CD14-positive monocyte (primary cell): ENCODE measurements at regions not wholly inside any gene's neighbourhood (a gene's known extent, or its start where the extent isn't known, plus 50 kb on each side); places are given as distances from the start of the nearest gene placed in this dataset.

ENCODE experiments used
- DNase-seq, 3 donors: peaks; one replicate each; pipeline ENCODE4 v3.0.0-alpha.2; 2011 to 2022
- H2AFZ ChIP-seq: 2 replicates; pipeline ENCODE4 v1.6.0; 2012; ENCODE audit warnings: mild to moderate bottlenecking, low read depth, low read length, inconsistent platforms; ENCODE audit not compliant: insufficient read depth, poor library complexity, severe bottlenecking
- H3K27ac ChIP-seq, 2 donors: 1 replicate in 1 of 2; 2 replicates in 1 of 2; pipeline ENCODE4 v1.5.1; 2012 to 2013; ENCODE audit warnings: low read length in 2 of 2, control low read depth in 1 of 2, inconsistent platforms in 1 of 2, low read depth in 1 of 2, mild to moderate bottlenecking in 1 of 2
- H3K27me3 ChIP-seq, 2 donors: one replicate each; pipeline versions ENCODE4 v1.6.0 to v1.6.1; 2011 to 2013; ENCODE audit warnings: low read length in 2 of 2; ENCODE audit not compliant: control insufficient read depth in 2 of 2, insufficient read depth in 2 of 2
- H3K36me3 ChIP-seq, 2 donors: replicated peaks in 1 of 2; 1 replicate in 1 of 2; 2 replicates in 1 of 2; pipeline versions ENCODE4 v1.5.1 to v1.6.1; 2012 to 2013; ENCODE audit warnings: low read length in 2 of 2, control low read depth in 1 of 2, inconsistent platforms in 1 of 2, mild to moderate bottlenecking in 1 of 2; ENCODE audit not compliant: insufficient read depth in 2 of 2, control insufficient read depth in 1 of 2
- H3K4me1 ChIP-seq, 2 donors: 1 replicate in 1 of 2; 2 replicates in 1 of 2; pipeline versions ENCODE4 v1.5.1 to v1.6.1; 2012 to 2013; ENCODE audit warnings: low read length in 2 of 2, control low read depth in 1 of 2, inconsistent platforms in 1 of 2, mild to moderate bottlenecking in 1 of 2, moderate library complexity in 1 of 2; ENCODE audit not compliant: insufficient read depth in 2 of 2, control insufficient read depth in 1 of 2
- H3K4me2 ChIP-seq: replicated peaks from 2 replicates; pipeline ENCODE3; 2012; ENCODE audit warnings: low read length, moderate library complexity, mild to moderate bottlenecking; ENCODE audit not compliant: poor library complexity, severe bottlenecking; ENCODE audit errors: extremely low read depth
- H3K4me3 ChIP-seq, 3 experiments: fragments of 200-600 bp in 1 of 3; sonication (generic) in 1 of 3; replicated peaks in 1 of 3; 1 replicate in 2 of 3; 2 replicates in 1 of 3; pipeline ENCODE4 v1.5.1; 2011 to 2013; ENCODE audit warnings: low read length in 3 of 3, mild to moderate bottlenecking in 3 of 3, control low read depth in 2 of 3, low read depth in 2 of 3, inconsistent platforms in 1 of 3, moderate library complexity in 1 of 3
- H3K79me2 ChIP-seq: 2 replicates; pipeline ENCODE4 v1.6.0; 2012; ENCODE audit warnings: mild to moderate bottlenecking, control low read depth, inconsistent platforms, low read length, moderate library complexity; ENCODE audit not compliant: insufficient read depth
- H3K9ac ChIP-seq: 2 replicates; pipeline ENCODE4 v1.6.0; 2017; ENCODE audit warnings: low read length, mild to moderate bottlenecking; ENCODE audit not compliant: insufficient read depth, poor library complexity, severe bottlenecking
- H3K9me3 ChIP-seq, 2 donors: replicated peaks in 1 of 2; 1 replicate in 1 of 2; 2 replicates in 1 of 2; pipeline versions ENCODE4 v1.5.1 to v1.6.1; 2012 to 2013; ENCODE audit warnings: low read length in 2 of 2, control low read depth in 1 of 2; ENCODE audit not compliant: control insufficient read depth in 1 of 2, insufficient read depth in 1 of 2
- H4K20me1 ChIP-seq: 2 replicates; pipeline ENCODE4 v1.6.0; 2012; ENCODE audit warnings: mild to moderate bottlenecking, low read length, control low read depth, moderate library complexity; ENCODE audit not compliant: insufficient read depth
- H3K27ac Mint-ChIP-seq, 7 donors: one replicate each; pipeline ENCODE4 v1.8.0; 2020; ENCODE audit warnings: mild to moderate bottlenecking in 7 of 7, mixed read lengths in 7 of 7, moderate library complexity in 6 of 7, inconsistent platforms in 2 of 7
- H3K27me3 Mint-ChIP-seq, 3 donors: one replicate each; pipeline ENCODE4 v1.8.0; 2021 to 2022; ENCODE audit warnings: low read depth in 3 of 3, mild to moderate bottlenecking in 3 of 3, mixed read lengths in 3 of 3, moderate library complexity in 3 of 3, inconsistent platforms in 1 of 3
- H3K36me3 Mint-ChIP-seq, 2 donors: one replicate each; pipeline ENCODE4 v1.8.0; 2020; ENCODE audit warnings: mixed read lengths in 2 of 2, inconsistent platforms in 1 of 2, mild to moderate bottlenecking in 1 of 2
- H3K4me1 Mint-ChIP-seq: one replicate; pipeline ENCODE4 v1.8.0; 2020; ENCODE audit warnings: mild to moderate bottlenecking, mixed read lengths
- H3K4me3 Mint-ChIP-seq, 2 donors: one replicate each; pipeline ENCODE4 v1.8.0; 2020; ENCODE audit warnings: mild to moderate bottlenecking in 2 of 2, mixed read lengths in 2 of 2, moderate library complexity in 1 of 2
- H3K9me3 Mint-ChIP-seq, 7 donors: one replicate each; pipeline ENCODE4 v1.8.0; 2020 to 2022; ENCODE audit warnings: mixed read lengths in 7 of 7, mild to moderate bottlenecking in 6 of 7, moderate library complexity in 6 of 7, inconsistent platforms in 2 of 7
- WGBS: methylation state at CpG from one replicate; pipeline ENCODE4 v1.1.5; 2013; ENCODE audit warnings: missing lambda C conversion rate; ENCODE audit not compliant: insufficient coverage; 5-methylcytosine and 5-hydroxymethylcytosine counted together
- intact Hi-C, 2 donors: fragments of 100-400 bp; cut with micrococcal nuclease; formaldehyde crosslinking; loops; one replicate each; pipeline versions ENCODE4 v1.15.0 to v1.15.1; 2023
- TF ChIP-seq, protein P1 (sequence below): fragments of 200-600 bp; IDR thresholded peaks from one replicate; pipeline ENCODE4 v1.8.0; 2022; ENCODE audit warnings: antibody characterized with exemption, mild to moderate bottlenecking

DNA sequence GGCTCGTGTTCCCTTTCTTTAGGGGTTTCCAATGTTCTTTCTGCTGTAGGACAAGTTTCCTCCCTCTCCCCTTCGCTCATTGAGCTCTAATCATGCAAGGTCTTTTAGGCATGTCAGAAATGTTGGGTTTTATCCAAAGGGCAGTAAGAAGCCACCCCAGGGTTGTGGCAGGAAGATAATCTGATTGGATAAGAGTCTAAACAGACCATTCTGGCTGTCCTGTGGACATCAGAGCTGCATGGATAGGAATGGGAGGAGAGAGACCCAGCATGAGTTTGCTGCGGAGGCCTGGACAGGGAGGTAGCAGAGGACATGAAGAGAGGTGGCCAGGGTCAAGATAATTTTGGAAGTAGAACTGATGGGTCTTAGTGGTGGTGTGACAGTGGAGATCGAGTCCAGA is 88.2 kb downstream of the ACKR3 start:
- intact Hi-C loops: no loop called here
- Histone ChIP-seq H3K4me1 (no peaks in the 10 kb centered on the region), H3K4me3 (no peak overlapping the region), H4K20me1 (no peaks in the 10 kb centered on the region), H2AFZ (no peak overlapping the region), H3K27ac (no peak overlapping the region), H3K9ac (no peak overlapping the region), H3K36me3 (no peaks in the 10 kb centered on the region), H3K4me2 (no peak overlapping the region), H3K79me2 (no peaks in the 10 kb centered on the region), H3K9me3 (no peaks in the 10 kb centered on the region), H3K27me3 (peaks cover 14 to 36% of the 10 kb centered on the region in 2 donors)
- Mint-ChIP-seq H3K27ac (no peak overlapping the region), H3K4me1 (peaks cover 1% of the 10 kb centered on the region), H3K36me3 (no peaks in the 10 kb centered on the region), H3K9me3 (peaks cover 0 to 2% (median 0%) of the 10 kb centered on the region in 7 donors), H3K27me3 (peaks cover 20 to 55% (median 40%) of the 10 kb centered on the region in 3 donors), H3K4me3 (no peak overlapping the region)
- WGBS: 100% methylated on average over 1 of the region's 4 CpGs
- DNase-seq: no peak
- TF ChIP-seq, protein P1, sequence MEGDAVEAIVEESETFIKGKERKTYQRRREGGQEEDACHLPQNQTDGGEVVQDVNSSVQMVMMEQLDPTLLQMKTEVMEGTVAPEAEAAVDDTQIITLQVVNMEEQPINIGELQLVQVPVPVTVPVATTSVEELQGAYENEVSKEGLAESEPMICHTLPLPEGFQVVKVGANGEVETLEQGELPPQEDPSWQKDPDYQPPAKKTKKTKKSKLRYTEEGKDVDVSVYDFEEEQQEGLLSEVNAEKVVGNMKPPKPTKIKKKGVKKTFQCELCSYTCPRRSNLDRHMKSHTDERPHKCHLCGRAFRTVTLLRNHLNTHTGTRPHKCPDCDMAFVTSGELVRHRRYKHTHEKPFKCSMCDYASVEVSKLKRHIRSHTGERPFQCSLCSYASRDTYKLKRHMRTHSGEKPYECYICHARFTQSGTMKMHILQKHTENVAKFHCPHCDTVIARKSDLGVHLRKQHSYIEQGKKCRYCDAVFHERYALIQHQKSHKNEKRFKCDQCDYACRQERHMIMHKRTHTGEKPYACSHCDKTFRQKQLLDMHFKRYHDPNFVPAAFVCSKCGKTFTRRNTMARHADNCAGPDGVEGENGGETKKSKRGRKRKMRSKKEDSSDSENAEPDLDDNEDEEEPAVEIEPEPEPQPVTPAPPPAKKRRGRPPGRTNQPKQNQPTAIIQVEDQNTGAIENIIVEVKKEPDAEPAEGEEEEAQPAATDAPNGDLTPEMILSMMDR: no peak

DNA sequence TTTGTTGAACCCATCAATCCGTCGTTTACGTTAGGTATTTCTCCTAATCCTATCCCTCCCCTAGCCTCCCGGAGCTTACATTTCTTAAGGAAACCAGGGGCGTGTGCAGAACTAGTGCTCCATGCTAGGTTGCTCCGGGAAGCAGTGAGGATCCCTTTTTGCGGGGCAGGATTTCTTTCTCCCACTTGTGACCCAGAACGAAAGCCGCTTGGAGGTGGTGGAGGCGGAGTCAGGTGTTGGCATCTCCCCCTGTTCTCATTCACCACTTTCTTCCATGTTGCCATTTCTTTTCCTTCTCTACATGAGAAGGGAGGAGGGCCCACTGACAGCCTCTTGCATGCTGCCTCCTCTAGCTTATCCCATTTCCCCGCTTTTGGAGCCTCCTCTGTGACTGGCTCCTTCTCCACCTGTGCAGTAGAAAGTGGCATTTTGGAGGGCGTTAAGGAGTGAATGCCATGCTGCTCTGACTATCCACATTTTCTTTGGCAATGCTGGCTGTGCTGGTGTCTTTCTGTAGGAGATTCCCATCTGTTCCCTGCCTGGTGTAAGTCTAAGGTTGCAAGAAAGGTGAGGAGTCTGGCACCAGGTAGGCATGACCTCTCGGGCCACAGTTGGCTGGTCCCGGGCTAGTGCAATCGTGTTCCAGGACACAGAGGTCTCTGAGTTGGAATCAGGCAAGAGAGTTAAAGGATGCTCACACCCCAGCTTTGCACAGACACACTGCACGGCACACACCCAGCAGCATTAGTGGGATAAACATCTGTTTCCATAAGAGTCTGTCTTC is 89.5 kb downstream of the ACKR3 start:
- no peaks in the 10 kb centered on the region for H3K9me3 ChIP-seq
- no peak overlapping the region for H2AFZ ChIP-seq
- peaks cover 11 to 36% of the 10 kb centered on the region in 2 donors for H3K27me3 ChIP-seq
- H3K4me1 ChIP-seq: no peaks in the 10 kb centered on the region
- H3K4me3 Mint-ChIP-seq: peak overlapping the region in 1 of 2 donors; percentile 17
- H3K4me3 ChIP-seq: no peak overlapping the region
- H3K9me3 Mint-ChIP-seq: peaks cover 0 to 2% (median 0%) of the 10 kb centered on the region in 7 donors
- 86% methylated on average over 4 of the region's 16 CpGs for WGBS
- H4K20me1 ChIP-seq: no peaks in the 10 kb centered on the region
- DNase-seq: no peak
- TF ChIP-seq, protein P1: no peak
- H3K4me2 ChIP-seq: no peak overlapping the region
- peak overlapping the region in 1 of 7 donors; percentile 54 for H3K27ac Mint-ChIP-seq
- H3K9ac ChIP-seq: no peak overlapping the region
- peaks cover 1% of the 10 kb centered on the region for H3K4me1 Mint-ChIP-seq
- no peaks in the 10 kb centered on the region for H3K36me3 Mint-ChIP-seq
- intact Hi-C loops: no loop called here
- no peaks in the 10 kb centered on the region for H3K79me2 ChIP-seq
- no peak overlapping the region for H3K27ac ChIP-seq
- H3K27me3 Mint-ChIP-seq: peaks cover 22 to 64% (median 36%) of the 10 kb centered on the region in 3 donors
- H3K36me3 ChIP-seq: no peaks in the 10 kb centered on the region
